Daoy (cell line): ENCODE measurements at regions not wholly inside any gene's neighbourhood (a gene's known extent, or its start where the extent isn't known, plus 50 kb on each side); places are given as distances from the start of the nearest gene placed in this dataset.

Source experiments
- DNase-seq: peaks from one replicate; pipeline ENCODE4 v3.0.0-alpha.2; 2015; ENCODE audit warnings: low read depth

DNA sequence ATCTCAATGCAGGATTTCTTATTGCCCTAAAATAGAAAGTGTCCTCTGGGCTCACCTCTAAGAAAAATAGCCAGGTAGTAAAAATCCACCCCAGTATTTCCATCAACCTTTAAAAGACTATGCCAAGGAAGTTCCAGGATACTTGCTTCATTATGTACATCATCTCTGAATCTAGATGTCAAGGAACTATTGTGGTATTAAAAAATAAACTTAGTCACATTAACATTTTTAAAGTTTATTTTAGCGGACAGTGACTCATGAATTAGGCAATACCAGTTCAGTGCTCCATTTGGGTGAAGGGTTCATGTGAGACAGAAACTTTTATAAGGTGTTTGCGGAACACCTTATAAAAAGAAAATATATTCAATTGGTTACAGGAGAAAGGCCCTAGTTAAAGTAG lies 209.2 kb downstream of the ADAM29 start:
- peak; percentile 6 for DNase-seq

- DNase-seq, result no peak
Observed at GRCh38 chr4:175129797-175130196, 211.6 kb downstream of the ADAM29 start.

GRCh38 chr4:175139205-175139604 lies 221.0 kb downstream of the ADAM29 start:
- DNase-seq, result no peak

DNA sequence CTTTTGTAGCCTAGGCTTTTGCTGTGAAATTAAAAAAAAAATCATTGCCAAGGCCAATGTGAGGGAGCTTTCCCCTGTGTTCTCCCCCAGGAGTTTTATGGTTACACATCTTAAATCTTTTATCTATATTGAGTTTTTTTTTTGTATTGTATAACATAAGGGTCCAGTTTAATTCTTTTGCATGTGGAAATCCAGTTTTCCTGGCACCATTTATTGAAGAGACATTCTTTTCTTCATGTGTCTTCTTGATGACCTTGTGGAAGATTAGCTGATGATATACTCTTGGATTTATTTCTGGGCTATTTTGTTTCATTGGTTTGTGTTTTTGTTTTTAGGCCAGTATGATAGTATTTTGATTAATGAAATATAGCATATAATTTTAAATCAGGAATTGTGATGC lies 225.0 kb downstream of the ADAM29 start:
- DNase-seq, result no peak

DNA sequence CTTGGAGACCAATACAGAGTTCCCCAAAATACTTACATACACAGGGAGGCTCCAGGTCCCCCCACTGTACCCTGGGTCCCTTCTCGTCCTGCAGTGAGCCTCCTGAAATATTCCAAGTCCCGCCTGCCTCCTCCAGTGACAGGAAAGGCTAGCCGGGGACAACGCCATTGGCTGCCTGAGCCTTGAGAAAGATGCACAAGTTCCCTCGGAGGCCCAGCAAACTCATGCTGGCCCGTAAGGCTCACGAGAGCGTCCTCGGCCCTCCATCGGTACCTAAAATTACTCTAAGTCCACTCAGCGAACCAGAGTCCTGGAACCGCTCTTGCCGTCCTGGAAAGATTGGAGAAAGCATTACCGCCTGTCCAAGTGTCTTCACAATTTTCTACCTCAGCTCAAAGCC lies 228.6 kb downstream of the ADAM29 start:
- DNase-seq, result no peak

DNA sequence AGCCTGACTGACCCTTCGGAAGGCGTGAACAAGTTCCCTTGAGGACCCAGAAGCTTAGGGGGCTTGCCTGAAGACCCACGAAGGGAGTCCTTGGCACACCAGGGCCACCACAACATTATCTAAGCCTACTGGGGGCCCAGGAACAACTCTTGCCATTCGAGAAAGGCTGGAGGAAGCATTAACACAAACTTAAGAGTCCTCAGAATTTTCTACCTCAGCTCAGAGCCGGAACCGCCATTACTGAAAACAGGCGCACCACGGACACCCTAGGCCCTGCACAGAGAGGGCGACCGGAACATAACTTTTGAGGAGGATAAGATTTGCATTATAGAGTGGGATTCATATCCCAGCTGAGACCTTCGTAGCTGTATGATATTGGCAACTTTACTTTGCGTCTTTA lies 229.1 kb downstream of the ADAM29 start:
- DNase-seq, result no peak

DNA sequence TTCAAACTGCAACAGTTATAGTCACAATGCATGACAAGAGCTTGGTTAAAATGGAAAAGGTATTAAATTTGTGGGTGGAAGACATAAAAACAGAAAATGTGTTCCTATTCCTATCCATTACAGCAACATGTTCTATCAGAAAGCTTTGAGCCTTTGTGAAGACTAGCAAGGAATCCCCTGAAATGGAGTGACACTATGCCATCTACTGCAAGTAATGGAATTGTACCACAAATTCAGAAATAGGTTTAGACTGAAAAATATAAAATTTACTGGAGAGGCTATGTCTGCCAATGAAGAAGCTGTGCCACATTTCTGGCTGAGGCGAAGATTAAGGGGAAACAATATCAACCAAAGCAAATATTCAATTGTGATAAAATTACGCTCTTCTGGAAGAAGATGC lies 247.9 kb downstream of the ADAM29 start:
- no peak for DNase-seq

DNA sequence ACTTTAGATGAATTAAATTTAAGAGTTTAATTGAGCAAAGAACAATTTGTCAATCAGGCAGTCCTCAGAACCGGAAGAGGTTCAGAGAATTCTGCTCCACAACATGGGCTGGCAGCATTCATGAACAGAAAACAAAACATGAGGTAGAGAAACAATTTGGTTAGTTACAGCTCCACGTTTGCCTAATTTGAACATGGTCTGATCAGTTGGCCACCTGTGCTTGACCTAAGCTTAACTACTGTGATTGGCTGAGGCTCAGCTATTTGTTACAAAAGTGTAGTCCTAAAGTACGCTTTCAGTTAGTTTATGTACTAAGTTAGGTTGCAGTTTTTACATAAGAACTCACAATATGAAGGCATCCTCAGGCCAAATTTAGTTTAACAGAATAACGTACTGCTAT lies 258.6 kb downstream of the ADAM29 start:
- no peak for DNase-seq

GRCh38 chr4:175190654-175191053 lies 272.5 kb downstream of the ADAM29 start:
- DNase-seq, result no peak

GRCh38 chr4:175198056-175198455 lies 279.9 kb downstream of the ADAM29 start:
- no peak for DNase-seq

DNA sequence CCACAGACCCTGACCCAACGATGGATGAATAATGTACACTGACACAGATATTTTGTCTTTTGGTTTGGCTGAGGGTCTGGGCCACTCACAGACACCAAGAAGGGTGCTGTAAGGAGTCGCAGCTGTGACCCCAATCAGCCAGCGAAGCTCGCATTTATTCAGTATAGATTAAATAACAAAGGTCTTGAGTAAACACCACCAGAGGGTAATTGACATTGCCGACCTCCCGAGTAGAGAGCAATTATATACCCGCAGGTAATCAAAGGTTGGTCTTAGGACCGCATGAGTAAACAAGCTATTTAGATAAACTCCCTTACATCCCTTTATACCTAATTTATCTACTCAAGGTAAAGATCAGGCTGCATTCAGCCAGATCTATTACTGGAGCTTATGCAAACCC lies 297.1 kb downstream of the ADAM29 start:
- no peak for DNase-seq

DNA sequence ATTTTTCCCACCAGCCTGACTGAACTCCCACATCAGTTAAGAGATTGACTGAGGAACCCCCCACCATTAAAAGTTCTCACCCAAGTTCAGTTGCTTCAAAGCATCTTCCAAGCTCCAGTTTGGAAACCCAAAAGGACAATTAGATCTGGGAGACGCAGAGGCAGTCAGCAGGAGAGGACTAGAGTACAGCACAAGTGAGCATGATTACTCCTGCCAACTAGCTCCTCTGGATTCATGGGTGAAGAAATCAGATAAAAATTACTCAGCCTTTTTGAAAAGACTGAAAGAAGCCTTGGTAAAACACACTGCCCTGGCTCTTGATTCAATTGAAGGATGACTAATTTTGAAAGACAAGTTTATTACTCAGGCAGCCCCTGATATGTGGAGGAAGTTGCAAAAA lies 297.5 kb downstream of the ADAM29 start:
- DNase-seq, result no peak

DNA sequence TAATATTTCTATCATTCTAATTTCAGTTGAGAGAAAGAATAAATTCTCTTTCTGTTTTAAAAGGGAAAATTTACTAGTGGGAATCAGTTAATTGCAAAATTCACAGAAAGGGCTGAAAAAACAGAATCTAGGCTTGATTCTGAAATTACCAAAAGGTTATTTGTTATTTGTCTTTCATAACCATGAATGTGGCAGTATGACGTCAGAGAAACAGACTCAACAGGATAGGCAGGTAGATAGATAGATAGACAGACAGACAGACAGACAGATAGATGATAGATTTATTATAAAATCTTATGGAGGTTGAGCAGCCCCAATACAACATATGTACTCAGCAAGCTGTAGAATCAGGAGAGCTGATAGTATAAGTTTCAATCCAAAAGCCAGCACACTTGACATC lies 311.0 kb downstream of the ADAM29 start:
- DNase-seq, result no peak

- DNase-seq, result no peak
Observed at GRCh38 chr4:175234162-175234561, 316.0 kb downstream of the ADAM29 start.

GRCh38 chr4:175238827-175239517 lies 320.8 kb downstream of the ADAM29 start:
- no peak for DNase-seq

DNA sequence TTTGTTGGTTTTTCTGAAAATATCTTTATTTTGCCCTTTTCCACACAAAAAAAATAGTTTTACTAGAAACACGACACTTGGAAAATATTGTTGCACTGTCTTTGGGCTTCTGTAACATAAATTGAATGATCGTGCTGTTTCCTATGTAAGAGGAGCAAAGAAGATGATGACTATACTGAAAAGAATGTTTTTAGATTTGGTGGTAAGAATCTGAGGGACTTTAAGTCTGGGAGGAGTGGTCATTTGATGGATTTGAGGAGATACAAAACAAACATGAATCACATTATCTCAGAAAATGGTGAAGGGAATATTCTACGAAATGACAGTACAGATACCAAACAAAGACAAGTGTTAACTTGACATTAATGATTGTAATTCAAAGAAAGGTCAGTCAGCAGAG lies 328.8 kb downstream of the ADAM29 start:
- DNase-seq, result no peak

DNA sequence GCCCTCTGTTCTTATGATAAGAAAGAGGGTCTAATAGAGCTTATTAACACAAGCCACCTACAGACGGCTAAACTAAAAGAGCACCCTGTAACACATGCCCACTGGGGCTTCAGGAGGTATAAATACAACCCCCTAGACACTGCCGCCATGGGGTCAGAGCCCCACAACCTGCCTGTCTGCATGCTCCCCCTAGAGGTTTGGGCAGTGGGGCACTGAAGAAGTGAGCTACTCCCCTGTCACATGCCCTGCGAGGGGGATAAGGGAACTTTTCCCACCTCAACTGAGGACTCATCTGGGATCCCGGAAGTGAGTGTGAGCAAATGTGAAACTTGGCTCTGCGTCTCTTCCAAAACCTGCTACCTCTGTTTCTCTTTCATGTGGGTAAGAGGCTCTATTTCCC lies 334.5 kb downstream of the ADAM29 start:
- DNase-seq, result no peak

GRCh38 chr4:175253184-175253902 lies 335.2 kb downstream of the ADAM29 start:
- DNase-seq, result no peak

- DNase-seq, result no peak
Observed at GRCh38 chr4:175263537-175263936, 345.4 kb downstream of the ADAM29 start.

DNA sequence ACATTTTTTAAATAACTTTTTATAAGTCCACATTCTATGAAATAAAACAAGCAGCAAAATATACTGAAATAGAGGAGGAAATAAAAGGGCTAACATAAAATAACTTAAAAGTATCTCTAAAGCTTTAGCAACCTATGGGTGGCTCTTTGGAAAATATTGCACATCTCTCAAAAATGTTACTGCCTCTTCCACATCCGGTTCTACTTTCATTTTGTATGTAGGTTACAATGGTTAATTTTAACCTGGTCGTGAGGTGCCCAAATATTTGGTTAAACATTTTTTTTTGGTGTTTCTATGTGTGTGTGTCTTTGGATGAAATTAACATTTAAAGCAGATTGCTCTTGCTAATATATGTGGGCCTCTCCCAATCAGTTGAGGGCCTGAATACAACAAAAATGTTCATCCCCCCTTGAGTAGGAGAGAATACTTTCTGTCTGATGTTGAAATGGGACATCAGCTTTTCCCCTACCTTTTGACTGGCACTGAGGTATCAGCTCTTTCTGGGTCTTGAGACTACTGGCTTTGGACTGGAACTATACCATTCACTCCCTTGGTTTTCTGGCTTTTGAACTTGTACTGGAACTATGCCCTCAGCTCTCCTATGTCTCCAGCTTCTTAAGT lies 353.0 kb downstream of the ADAM29 start:
- DNase-seq, result no peak

DNA sequence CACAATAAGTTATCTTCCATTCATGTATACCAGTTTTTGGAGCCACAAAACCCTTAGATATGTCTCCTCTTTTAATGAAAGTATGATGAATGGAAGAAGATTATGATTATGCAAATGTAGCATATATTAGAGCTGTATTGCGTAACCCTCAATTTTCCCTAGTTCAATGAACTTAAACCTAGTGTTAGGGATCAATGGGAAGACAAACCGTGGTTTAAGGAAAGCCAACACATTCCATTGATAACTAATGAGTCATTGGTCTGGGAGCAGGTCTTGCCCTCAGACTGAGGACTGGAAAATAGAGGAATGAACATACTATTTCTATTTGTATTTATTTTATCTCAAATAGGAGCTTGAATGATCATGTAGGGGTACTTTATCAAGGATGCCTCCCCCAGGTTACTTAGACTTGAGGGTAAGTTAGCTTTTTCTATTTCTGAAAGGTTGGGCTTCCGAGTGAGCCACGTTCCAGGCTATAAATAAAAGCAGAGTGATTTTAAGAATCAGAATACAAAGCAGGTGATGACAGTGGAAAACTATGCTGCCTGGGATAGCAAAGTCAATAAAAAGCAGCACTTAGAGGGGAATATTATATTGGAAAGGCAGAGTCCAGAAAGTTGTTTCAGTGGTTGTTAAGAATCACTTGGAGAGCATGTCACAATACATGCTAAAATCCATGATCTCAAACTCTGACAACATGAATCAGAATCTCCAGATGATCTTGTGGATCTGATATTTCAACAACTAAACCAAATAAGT lies 356.0 kb downstream of the ADAM29 start:
- no peak for DNase-seq

- no peak for DNase-seq
Observed at GRCh38 chr4:175277816-175278215, 359.7 kb downstream of the ADAM29 start.

- DNase-seq, result no peak
Observed at GRCh38 chr4:175280153-175280552, 362.0 kb downstream of the ADAM29 start.
